CD4-positive, alpha-beta T cell (primary cell): ENCODE measurements at regions not wholly inside any gene's neighbourhood (a gene's known extent, or its start where the extent isn't known, plus 50 kb on each side); places are given as distances from the start of the nearest gene placed in this dataset.

ENCODE experiments used
- ATAC-seq: fragments of 200-7000 bp; cut with Tn5 transposase; one replicate; pipeline ENCODE4 v1.10.0; 2022; ENCODE audit warnings: mild to moderate bottlenecking; ENCODE audit not compliant: poor library complexity
- CTCF ChIA-PET: fragments of 350-600 bp; sonication (Branson Sonifier 250); formaldehyde crosslinking; loops from one replicate; lab custom pipeline; 2021; ENCODE audit warnings: antibody characterized with exemption, inconsistent platforms; lab: Charles Lee
- POLR2A ChIA-PET: fragments of 350-600 bp; sonication (Branson Sonifier 250); formaldehyde crosslinking; loops from one replicate; lab custom pipeline; 2021; ENCODE audit warnings: antibody characterized with exemption, inconsistent platforms; lab: Charles Lee
- DNase-seq, 14 experiments: peaks; one replicate each; pipeline ENCODE4 v3.0.0-alpha.2; 2013 to 2020; ENCODE audit warnings: mixed read lengths in 2 of 14
- H3K27ac ChIP-seq, 2 donors: one replicate each; pipeline versions ENCODE4 v1.5.1 to v1.7.0; 2013; ENCODE audit warnings: low read length in 2 of 2, low read depth in 1 of 2, mild to moderate bottlenecking in 1 of 2
- H3K27me3 ChIP-seq, 2 experiments: 1 replicate in 1 of 2; 2 replicates in 1 of 2; pipeline versions ENCODE4 v1.6.1 to v1.7.0; 2013; ENCODE audit warnings: low read length in 2 of 2, control low read depth in 1 of 2, mild to moderate bottlenecking in 1 of 2, moderate library complexity in 1 of 2; ENCODE audit not compliant: insufficient read depth in 2 of 2, control insufficient read depth in 1 of 2
- H3K36me3 ChIP-seq: one replicate; pipeline ENCODE4 v1.6.1; 2013; ENCODE audit warnings: low read length, control low read depth; ENCODE audit not compliant: insufficient read depth
- H3K4me1 ChIP-seq: one replicate; pipeline ENCODE4 v1.6.1; 2013; ENCODE audit warnings: low read length, control low read depth; ENCODE audit not compliant: insufficient read depth
- H3K4me3 ChIP-seq: one replicate; pipeline ENCODE4 v1.5.1; 2013; ENCODE audit warnings: mild to moderate bottlenecking, low read length, moderate library complexity
- H3K9me3 ChIP-seq, 2 experiments: 1 replicate in 1 of 2; 2 replicates in 1 of 2; pipeline versions ENCODE4 v1.6.1 to v1.7.0; 2013; ENCODE audit warnings: low read length in 2 of 2, mild to moderate bottlenecking in 2 of 2, control low read depth in 1 of 2, moderate library complexity in 1 of 2; ENCODE audit not compliant: control insufficient read depth in 1 of 2, insufficient read depth in 1 of 2
- H3K27ac Mint-ChIP-seq: one replicate; pipeline ENCODE4 v1.8.0; 2020; ENCODE audit warnings: mixed read lengths
- H3K27me3 Mint-ChIP-seq: one replicate; pipeline ENCODE4 v1.8.0; 2021; ENCODE audit warnings: mixed read lengths
- H3K36me3 Mint-ChIP-seq: one replicate; pipeline ENCODE4 v1.8.0; 2021; ENCODE audit warnings: low read depth, mixed read lengths
- H3K4me1 Mint-ChIP-seq: one replicate; pipeline ENCODE4 v1.8.0; 2021; ENCODE audit warnings: low read depth, mixed read lengths
- H3K4me3 Mint-ChIP-seq: one replicate; pipeline ENCODE4 v1.8.0; 2020; ENCODE audit warnings: mild to moderate bottlenecking, mixed read lengths
- H3K9me3 Mint-ChIP-seq: one replicate; pipeline ENCODE4 v1.8.0; 2020; ENCODE audit warnings: mixed read lengths
- intact Hi-C, 2 experiments: fragments of 100-400 bp; cut with DNase I in 1 of 2; cut with micrococcal nuclease in 1 of 2; formaldehyde crosslinking; loops; one replicate each; pipeline versions ENCODE4 v1.15.1 to v1.9.0; 2023 to 2025; cut with DNase I, micrococcal nuclease
- TF ChIP-seq, protein P1 (sequence below): fragments of 200-600 bp; IDR thresholded peaks from one replicate; pipeline ENCODE4 v1.8.0; 2022; ENCODE audit warnings: antibody characterized with exemption, mild to moderate bottlenecking

DNA sequence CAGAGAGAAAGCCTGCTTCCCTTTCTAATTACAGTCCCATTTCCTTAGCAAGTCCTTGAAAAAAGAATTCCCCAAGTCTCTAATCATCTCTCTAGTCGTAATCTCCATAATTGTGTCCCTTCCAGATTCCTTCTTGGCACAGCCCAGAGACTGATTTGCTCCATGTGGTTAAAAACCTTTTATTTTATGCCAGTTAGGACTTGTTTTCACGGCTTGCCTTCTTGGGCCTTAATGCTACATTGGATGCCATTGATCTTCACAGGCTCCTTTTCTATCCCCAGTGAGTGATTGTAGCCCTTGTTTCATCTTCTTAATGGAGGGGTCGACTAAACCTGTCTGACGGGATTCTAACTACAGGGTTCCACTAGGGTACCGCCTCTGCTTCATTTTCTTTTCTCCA lies 650.6 kb upstream of the ARID1B start:
- ChIA-PET CTCF (interaction anchor here (0.5 kb wide), 1 partner anchor 1070 kb away, joined by 4 read pairs; no protein-coding TSS in a partner anchor), POLR2A (no interaction called here)
- H3K4me1 Mint-ChIP-seq, result peaks cover 3% of the 10 kb centered on the region
- no peak overlapping the region for H3K27ac Mint-ChIP-seq
- DNase-seq (no peak), ATAC-seq (no peak)
- no peaks in the 10 kb centered on the region for H3K4me1 ChIP-seq
- H3K27ac ChIP-seq, result no peak overlapping the region
- H3K4me3 Mint-ChIP-seq, result no peak overlapping the region
- H3K9me3 ChIP-seq, result no peaks in the 10 kb centered on the region
- H3K36me3 Mint-ChIP-seq, result no peaks in the 10 kb centered on the region
- TF ChIP-seq, protein P1, sequence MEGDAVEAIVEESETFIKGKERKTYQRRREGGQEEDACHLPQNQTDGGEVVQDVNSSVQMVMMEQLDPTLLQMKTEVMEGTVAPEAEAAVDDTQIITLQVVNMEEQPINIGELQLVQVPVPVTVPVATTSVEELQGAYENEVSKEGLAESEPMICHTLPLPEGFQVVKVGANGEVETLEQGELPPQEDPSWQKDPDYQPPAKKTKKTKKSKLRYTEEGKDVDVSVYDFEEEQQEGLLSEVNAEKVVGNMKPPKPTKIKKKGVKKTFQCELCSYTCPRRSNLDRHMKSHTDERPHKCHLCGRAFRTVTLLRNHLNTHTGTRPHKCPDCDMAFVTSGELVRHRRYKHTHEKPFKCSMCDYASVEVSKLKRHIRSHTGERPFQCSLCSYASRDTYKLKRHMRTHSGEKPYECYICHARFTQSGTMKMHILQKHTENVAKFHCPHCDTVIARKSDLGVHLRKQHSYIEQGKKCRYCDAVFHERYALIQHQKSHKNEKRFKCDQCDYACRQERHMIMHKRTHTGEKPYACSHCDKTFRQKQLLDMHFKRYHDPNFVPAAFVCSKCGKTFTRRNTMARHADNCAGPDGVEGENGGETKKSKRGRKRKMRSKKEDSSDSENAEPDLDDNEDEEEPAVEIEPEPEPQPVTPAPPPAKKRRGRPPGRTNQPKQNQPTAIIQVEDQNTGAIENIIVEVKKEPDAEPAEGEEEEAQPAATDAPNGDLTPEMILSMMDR, result no peak
- H3K9me3 Mint-ChIP-seq, result no peaks in the 10 kb centered on the region
- intact Hi-C loops, result no loop called here
- H3K27me3 ChIP-seq, result no peaks in the 10 kb centered on the region
- no peaks in the 10 kb centered on the region for H3K36me3 ChIP-seq
- no peak overlapping the region for H3K4me3 ChIP-seq
- H3K27me3 Mint-ChIP-seq, result no peaks in the 10 kb centered on the region

DNA sequence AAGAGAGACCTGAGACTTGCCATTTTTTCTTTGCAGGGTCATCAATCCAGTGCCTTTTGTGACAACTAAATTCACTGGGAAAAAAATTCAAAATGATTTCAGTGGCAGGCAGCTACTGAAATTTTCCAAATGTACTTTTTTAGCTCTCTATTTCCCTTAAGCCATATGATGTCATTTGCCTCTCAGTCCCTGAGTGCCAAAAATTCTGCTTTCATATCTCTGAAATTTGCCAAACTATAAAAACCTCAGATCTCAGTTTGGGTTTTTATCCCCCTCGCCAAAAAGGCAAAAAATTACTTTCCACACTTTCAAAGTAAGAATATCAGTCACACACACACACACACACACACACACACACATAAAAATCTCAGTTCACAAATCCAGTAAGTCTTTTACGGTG lies 651.3 kb upstream of the ARID1B start:
- Histone ChIP-seq H3K27me3 (no peaks in the 10 kb centered on the region), H3K36me3 (no peaks in the 10 kb centered on the region), H3K9me3 (no peaks in the 10 kb centered on the region), H3K27ac (no peak overlapping the region), H3K4me3 (no peak overlapping the region), H3K4me1 (no peaks in the 10 kb centered on the region)
- DNase-seq (no peak), ATAC-seq (no peak)
- intact Hi-C loops, result no loop called here
- Mint-ChIP-seq H3K27me3 (no peaks in the 10 kb centered on the region), H3K27ac (no peak overlapping the region), H3K36me3 (no peaks in the 10 kb centered on the region), H3K9me3 (no peaks in the 10 kb centered on the region), H3K4me3 (no peak overlapping the region), H3K4me1 (no peaks in the 10 kb centered on the region)
- POLR2A ChIA-PET, result no interaction called here
- TF ChIP-seq, protein P1, result no peak
- CTCF ChIA-PET, result no interaction called here

DNA sequence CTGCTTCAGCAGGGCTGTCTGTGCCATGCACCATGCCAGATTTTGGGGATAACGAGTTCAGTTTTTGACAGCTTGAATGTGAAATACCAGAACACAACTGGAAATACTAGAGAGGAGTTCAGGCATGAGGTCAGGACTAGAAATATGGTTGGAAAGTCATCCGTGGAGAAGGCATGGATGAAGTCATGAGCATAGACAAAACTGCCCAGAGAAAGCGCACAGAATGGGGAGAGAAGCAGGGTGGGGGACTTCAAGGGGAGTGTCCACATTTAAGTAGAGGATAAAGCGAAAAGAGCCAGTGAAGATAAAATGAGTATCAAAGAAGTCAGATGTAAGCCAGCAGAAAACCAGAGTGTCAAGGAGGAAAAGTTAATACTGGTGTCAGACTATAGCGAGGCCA lies 653.4 kb upstream of the ARID1B start:
- TF ChIP-seq, protein P1, result no peak
- Histone ChIP-seq H3K4me1 (no peaks in the 10 kb centered on the region), H3K36me3 (no peaks in the 10 kb centered on the region), H3K4me3 (no peak overlapping the region), H3K27me3 (no peaks in the 10 kb centered on the region), H3K9me3 (no peaks in the 10 kb centered on the region), H3K27ac (no peak overlapping the region)
- H3K27me3 Mint-ChIP-seq, result no peaks in the 10 kb centered on the region
- H3K27ac Mint-ChIP-seq, result no peak overlapping the region
- no peak for ATAC-seq
- peaks cover 2% of the 10 kb centered on the region for H3K36me3 Mint-ChIP-seq
- H3K4me3 Mint-ChIP-seq, result no peak overlapping the region
- H3K9me3 Mint-ChIP-seq, result peaks cover 2% of the 10 kb centered on the region
- ChIA-PET POLR2A (no interaction called here), CTCF (no interaction called here)
- no peak for DNase-seq
- no peaks in the 10 kb centered on the region for H3K4me1 Mint-ChIP-seq
- intact Hi-C loops, result no loop called here
